ENCODE measurements at regions not wholly inside any gene's neighbourhood (a gene's known extent, or its start where the extent isn't known, plus 50 kb on each side); places are given as distances from the start of the nearest gene placed in this dataset.

DNA sequence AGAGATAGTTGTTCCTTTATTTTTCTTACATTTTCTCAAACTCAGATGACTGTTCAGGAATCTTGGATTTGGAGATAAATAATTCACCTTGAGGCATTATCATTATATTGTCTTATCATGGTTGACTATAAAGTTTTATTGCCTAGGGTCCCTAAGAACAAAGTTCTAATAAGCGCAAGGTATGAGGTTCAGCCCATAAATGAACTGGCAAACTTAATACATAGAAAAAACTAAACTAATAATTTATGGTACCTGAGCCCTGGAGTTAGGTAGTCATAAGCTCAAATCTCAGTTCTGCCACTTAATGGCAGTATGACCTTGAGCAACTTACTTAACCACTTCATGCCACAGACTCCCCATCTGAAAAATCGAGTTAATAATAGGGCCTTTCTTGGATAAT, 334.0 kb upstream of the PBX1 start:
- BruUV-seq (replicated peaks), result no TSS peak
- POLR2A ChIA-PET, result no interaction called here
- no peaks in the 10 kb centered on the region for H3K4me1 ChIP-seq (ENCODE audit: control insufficient read depth, insufficient read depth, low read length)
- in situ Hi-C loops (cut with HindIII; ENCODE audit: low pct_unique_long_range_greater_than_20kb, low sequenced_read_pairs), result no loop called here
- H3K27me3 ChIP-seq (ENCODE audit: control insufficient read depth, insufficient read depth, low read length), result no peaks in the 10 kb centered on the region
- TF ChIP-seq, protein P1, sequence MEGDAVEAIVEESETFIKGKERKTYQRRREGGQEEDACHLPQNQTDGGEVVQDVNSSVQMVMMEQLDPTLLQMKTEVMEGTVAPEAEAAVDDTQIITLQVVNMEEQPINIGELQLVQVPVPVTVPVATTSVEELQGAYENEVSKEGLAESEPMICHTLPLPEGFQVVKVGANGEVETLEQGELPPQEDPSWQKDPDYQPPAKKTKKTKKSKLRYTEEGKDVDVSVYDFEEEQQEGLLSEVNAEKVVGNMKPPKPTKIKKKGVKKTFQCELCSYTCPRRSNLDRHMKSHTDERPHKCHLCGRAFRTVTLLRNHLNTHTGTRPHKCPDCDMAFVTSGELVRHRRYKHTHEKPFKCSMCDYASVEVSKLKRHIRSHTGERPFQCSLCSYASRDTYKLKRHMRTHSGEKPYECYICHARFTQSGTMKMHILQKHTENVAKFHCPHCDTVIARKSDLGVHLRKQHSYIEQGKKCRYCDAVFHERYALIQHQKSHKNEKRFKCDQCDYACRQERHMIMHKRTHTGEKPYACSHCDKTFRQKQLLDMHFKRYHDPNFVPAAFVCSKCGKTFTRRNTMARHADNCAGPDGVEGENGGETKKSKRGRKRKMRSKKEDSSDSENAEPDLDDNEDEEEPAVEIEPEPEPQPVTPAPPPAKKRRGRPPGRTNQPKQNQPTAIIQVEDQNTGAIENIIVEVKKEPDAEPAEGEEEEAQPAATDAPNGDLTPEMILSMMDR (IDR thresholded peaks at IDR 0.05), result no peak
- TF ChIP-seq, protein P2, sequence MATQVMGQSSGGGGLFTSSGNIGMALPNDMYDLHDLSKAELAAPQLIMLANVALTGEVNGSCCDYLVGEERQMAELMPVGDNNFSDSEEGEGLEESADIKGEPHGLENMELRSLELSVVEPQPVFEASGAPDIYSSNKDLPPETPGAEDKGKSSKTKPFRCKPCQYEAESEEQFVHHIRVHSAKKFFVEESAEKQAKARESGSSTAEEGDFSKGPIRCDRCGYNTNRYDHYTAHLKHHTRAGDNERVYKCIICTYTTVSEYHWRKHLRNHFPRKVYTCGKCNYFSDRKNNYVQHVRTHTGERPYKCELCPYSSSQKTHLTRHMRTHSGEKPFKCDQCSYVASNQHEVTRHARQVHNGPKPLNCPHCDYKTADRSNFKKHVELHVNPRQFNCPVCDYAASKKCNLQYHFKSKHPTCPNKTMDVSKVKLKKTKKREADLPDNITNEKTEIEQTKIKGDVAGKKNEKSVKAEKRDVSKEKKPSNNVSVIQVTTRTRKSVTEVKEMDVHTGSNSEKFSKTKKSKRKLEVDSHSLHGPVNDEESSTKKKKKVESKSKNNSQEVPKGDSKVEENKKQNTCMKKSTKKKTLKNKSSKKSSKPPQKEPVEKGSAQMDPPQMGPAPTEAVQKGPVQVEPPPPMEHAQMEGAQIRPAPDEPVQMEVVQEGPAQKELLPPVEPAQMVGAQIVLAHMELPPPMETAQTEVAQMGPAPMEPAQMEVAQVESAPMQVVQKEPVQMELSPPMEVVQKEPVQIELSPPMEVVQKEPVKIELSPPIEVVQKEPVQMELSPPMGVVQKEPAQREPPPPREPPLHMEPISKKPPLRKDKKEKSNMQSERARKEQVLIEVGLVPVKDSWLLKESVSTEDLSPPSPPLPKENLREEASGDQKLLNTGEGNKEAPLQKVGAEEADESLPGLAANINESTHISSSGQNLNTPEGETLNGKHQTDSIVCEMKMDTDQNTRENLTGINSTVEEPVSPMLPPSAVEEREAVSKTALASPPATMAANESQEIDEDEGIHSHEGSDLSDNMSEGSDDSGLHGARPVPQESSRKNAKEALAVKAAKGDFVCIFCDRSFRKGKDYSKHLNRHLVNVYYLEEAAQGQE (IDR thresholded peaks at IDR 0.05; ENCODE audit: insufficient read depth in 1 of 2, low read depth in 2 of 2, low read length in 1 of 2), result no peak
- no peak for TF ChIP-seq TCF7L2 (IDR thresholded peaks at IDR 0.05; ENCODE audit: low read depth, low read length)
- TF ChIP-seq POLR2AphosphoS5 (IDR thresholded peaks at IDR 0.05; ENCODE audit: low read depth, low read length), result no peak
- TF ChIP-seq SIN3A (IDR thresholded peaks at IDR 0.05; ENCODE audit: borderline replicate concordance, insufficient read depth, low read depth, low read length), result no peak
- intact Hi-C loops (cut with micrococcal nuclease; ENCODE audit: unreplicated experiment), result no loop called here
- H3K9me3 ChIP-seq (ENCODE audit: control insufficient read depth, insufficient read depth, low read depth, low read length), result no peaks in the 10 kb centered on the region
- H3K27ac ChIP-seq (ENCODE audit: low read length), result no peak overlapping the region
- ATAC-seq, result no peak
- H3K4me3 ChIP-seq (ENCODE audit: low read depth in 2 of 2, low read length in 2 of 2), result no peak overlapping the region
- DNase-seq (ENCODE audit: low read depth, low spot score), result no peak
- CTCF ChIA-PET, result no interaction called here
- H3K36me3 ChIP-seq (ENCODE audit: control insufficient read depth, insufficient read depth, low read length), result no peaks in the 10 kb centered on the region

DNA sequence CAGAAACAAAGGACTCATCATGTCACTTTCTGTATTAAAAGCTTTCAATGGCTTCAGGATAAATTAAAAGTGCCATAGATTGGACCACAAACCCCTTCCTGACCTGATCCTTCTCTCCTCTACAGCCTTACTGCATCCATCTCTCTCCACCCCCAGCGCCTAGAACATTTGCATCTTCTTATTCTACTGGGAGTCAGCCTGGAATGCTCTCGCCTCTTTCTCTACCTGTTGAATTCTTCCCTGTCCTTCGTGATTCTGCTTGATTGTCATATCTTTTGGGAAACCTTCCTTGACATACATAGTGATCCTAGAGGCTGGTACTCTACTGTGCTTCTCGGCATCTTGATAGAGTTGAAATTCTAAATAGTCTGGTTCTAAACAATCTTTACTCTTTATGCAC, 332.0 kb upstream of the PBX1 start:
- DNase-seq (ENCODE audit: low read depth, low spot score) (no peak), ATAC-seq (no peak)
- ChIA-PET POLR2A (no interaction called here), CTCF (no interaction called here)
- Histone ChIP-seq H3K4me3 (ENCODE audit: low read depth in 2 of 2, low read length in 2 of 2) (no peak overlapping the region), H3K36me3 (ENCODE audit: control insufficient read depth, insufficient read depth, low read length) (no peaks in the 10 kb centered on the region), H3K4me1 (ENCODE audit: control insufficient read depth, insufficient read depth, low read length) (no peaks in the 10 kb centered on the region), H3K9me3 (ENCODE audit: control insufficient read depth, insufficient read depth, low read depth, low read length) (no peaks in the 10 kb centered on the region), H3K27ac (ENCODE audit: low read length) (no peak overlapping the region), H3K27me3 (ENCODE audit: control insufficient read depth, insufficient read depth, low read length) (no peaks in the 10 kb centered on the region)
- BruUV-seq (replicated peaks), result no TSS peak
- intact Hi-C loops (cut with micrococcal nuclease; ENCODE audit: unreplicated experiment) (no loop called here), in situ Hi-C loops (cut with HindIII; ENCODE audit: low pct_unique_long_range_greater_than_20kb, low sequenced_read_pairs) (no loop called here)
- TF ChIP-seq, protein P1 (IDR thresholded peaks at IDR 0.05), result no peak
- TF ChIP-seq SIN3A (IDR thresholded peaks at IDR 0.05; ENCODE audit: borderline replicate concordance, insufficient read depth, low read depth, low read length) (no peak), TCF7L2 (IDR thresholded peaks at IDR 0.05; ENCODE audit: low read depth, low read length) (no peak), POLR2AphosphoS5 (IDR thresholded peaks at IDR 0.05; ENCODE audit: low read depth, low read length) (no peak)
- TF ChIP-seq, protein P2 (IDR thresholded peaks at IDR 0.05; ENCODE audit: insufficient read depth in 1 of 2, low read depth in 2 of 2, low read length in 1 of 2), result no peak
